Neural cell (in vitro differentiated cells): ENCODE measurements at regions not wholly inside any gene's neighbourhood (a gene's known extent, or its start where the extent isn't known, plus 50 kb on each side); places are given as distances from the start of the nearest gene placed in this dataset.

Experiments
- H2AFZ ChIP-seq: fragments of 200-600, 300-800 bp; sonication (generic), shearing (Covaris generic); 2 replicates; pipeline ENCODE4 v1.6.0; 2014; ENCODE audit warnings: low read depth, mild to moderate bottlenecking, antibody characterized with exemption, low read length, moderate library complexity
- H3F3A ChIP-seq: fragments of 200-600 bp; shearing (Covaris generic); 2 replicates; pipeline ENCODE4 v1.6.1; 2016; ENCODE audit warnings: mild to moderate bottlenecking, moderate library complexity, mixed read lengths, antibody characterized with exemption, low read length; ENCODE audit not compliant: insufficient read depth, poor library complexity, severe bottlenecking
- H3K27ac ChIP-seq: fragments of 200-600, 300-800 bp; sonication (generic), shearing (Covaris generic); 2 replicates; pipeline ENCODE4 v1.5.1; 2014; ENCODE audit warnings: mild to moderate bottlenecking, low read length, moderate library complexity
- H3K27me3 ChIP-seq: fragments of 300-800, 200-600 bp; sonication (generic), shearing (Covaris generic); 2 replicates; pipeline ENCODE4 v1.6.0; 2014; ENCODE audit warnings: mild to moderate bottlenecking, low read depth, low read length, moderate library complexity; ENCODE audit not compliant: insufficient read depth
- H3K36me3 ChIP-seq: fragments of 300-800, 200-600 bp; sonication (generic), shearing (Covaris generic); 2 replicates; pipeline ENCODE4 v1.5.1; 2014; ENCODE audit warnings: mild to moderate bottlenecking, antibody characterized with exemption, low read length, moderate library complexity; ENCODE audit not compliant: insufficient read depth
- H3K4me2 ChIP-seq: fragments of 300-800, 200-600 bp; sonication (generic), shearing (Covaris generic); 2 replicates; pipeline ENCODE4 v1.6.0; 2014; ENCODE audit warnings: mild to moderate bottlenecking, low read length
- H3K4me3 ChIP-seq: fragments of 300-800, 200-600 bp; sonication (generic), shearing (Covaris generic); 2 replicates; pipeline ENCODE4 v1.5.1; 2014; ENCODE audit warnings: mild to moderate bottlenecking, low read length, moderate library complexity
- H3K79me2 ChIP-seq: fragments of 200-600 bp; shearing (Covaris generic); replicated peaks from 2 replicates; pipeline ENCODE4 v1.6.0; 2014; ENCODE audit warnings: mild to moderate bottlenecking, low read length, moderate library complexity; ENCODE audit not compliant: insufficient read depth
- H3K9ac ChIP-seq: fragments of 300-800, 200-600 bp; sonication (generic), shearing (Covaris generic); 2 replicates; pipeline ENCODE4 v1.6.1; 2016; ENCODE audit warnings: mild to moderate bottlenecking, low read length, mixed read lengths
- H3K9me2 ChIP-seq: fragments of 200-600 bp; shearing (Covaris generic); 2 replicates; pipeline ENCODE4 v1.6.1; 2016; ENCODE audit warnings: mild to moderate bottlenecking, low read length, mixed read lengths; ENCODE audit not compliant: insufficient read depth
- H3K9me3 ChIP-seq: fragments of 200-600, 300-800 bp; sonication (generic), shearing (Covaris generic); 2 replicates; pipeline ENCODE4 v1.6.1; 2016; ENCODE audit warnings: mild to moderate bottlenecking, mixed run types, low read length, moderate library complexity, mixed read lengths
- H4K20me1 ChIP-seq: fragments of 200-600 bp; shearing (Covaris generic); 2 replicates; pipeline ENCODE4 v1.6.1; 2016; ENCODE audit warnings: mild to moderate bottlenecking, mixed run types; ENCODE audit not compliant: insufficient read depth
- EP300 ChIP-seq: fragments of 450-650 bp; conservative IDR thresholded peaks from 2 replicates; pipeline ENCODE4 v1.6.1; 2014; ENCODE audit warnings: antibody characterized with exemption, mild to moderate bottlenecking, moderate library complexity; ENCODE audit not compliant: poor library complexity, severe bottlenecking
- EZH2 ChIP-seq: fragments of 200-600, 300-800 bp; shearing (Covaris generic), sonication (generic); IDR thresholded peaks from 2 replicates; pipeline ENCODE4 v1.6.1; 2014; ENCODE audit warnings: antibody characterized with exemption, low read length, borderline replicate concordance, mild to moderate bottlenecking; ENCODE audit not compliant: insufficient read depth, poor library complexity, severe bottlenecking
- MXI1 ChIP-seq: fragments of 450-650 bp; conservative IDR thresholded peaks from 2 replicates; pipeline ENCODE4 v1.6.1; 2014; ENCODE audit warnings: antibody characterized with exemption, mild to moderate bottlenecking; ENCODE audit not compliant: poor library complexity, severe bottlenecking
- POLR2AphosphoS5 ChIP-seq: IDR thresholded peaks from 2 replicates; pipeline ENCODE4 v1.6.1; 2012
- RAD21 ChIP-seq: fragments of 450-650 bp; conservative IDR thresholded peaks from 2 replicates; pipeline ENCODE4 v1.6.1; 2014; ENCODE audit warnings: antibody characterized with exemption, mild to moderate bottlenecking, moderate library complexity
- SMC3 ChIP-seq: fragments of 450-650 bp; conservative IDR thresholded peaks from 2 replicates; pipeline ENCODE4 v1.6.1; 2014; ENCODE audit warnings: antibody characterized with exemption, mild to moderate bottlenecking, moderate library complexity; ENCODE audit not compliant: poor library complexity
- TAF1 ChIP-seq: IDR thresholded peaks from 2 replicates; pipeline ENCODE4 v1.6.1; 2012; ENCODE audit warnings: low read depth
- TF ChIP-seq, protein P1 (sequence below): IDR thresholded peaks from 2 replicates; pipeline ENCODE4 v1.6.1; 2012; ENCODE audit warnings: borderline replicate concordance
- TF ChIP-seq, protein P2 (sequence below): fragments of 450-650 bp; IDR thresholded peaks from 2 replicates; pipeline ENCODE4 v1.5.1; 2014; ENCODE audit warnings: antibody characterized with exemption, mild to moderate bottlenecking, moderate library complexity; ENCODE audit not compliant: poor library complexity, severe bottlenecking

DNA sequence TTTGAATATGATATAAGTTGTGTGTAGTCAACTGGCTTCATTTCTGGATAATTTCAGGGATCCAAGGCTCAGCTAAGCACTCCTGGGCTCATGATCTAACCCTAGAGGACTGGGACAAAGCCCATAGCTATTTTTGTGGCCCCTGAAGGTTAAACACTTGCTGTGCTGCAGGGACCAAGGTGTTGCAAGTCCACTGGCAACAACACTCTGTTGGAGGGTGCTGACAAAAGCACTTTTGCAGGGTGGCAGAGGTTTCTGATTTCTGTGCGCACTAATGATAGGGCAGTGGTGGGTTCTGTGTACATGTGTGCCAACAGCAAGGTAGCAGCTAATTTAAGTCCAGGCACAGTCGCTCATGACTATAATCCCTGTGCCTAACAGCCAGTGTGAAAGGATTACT lies 445.3 kb upstream of the SYNCRIP start:
- Histone ChIP-seq H3K9me2 (no peaks in the 10 kb centered on the region), H4K20me1 (no peaks in the 10 kb centered on the region), H3K27ac (no peak overlapping the region), H3K9ac (no peak overlapping the region), H3K79me2 (no peaks in the 10 kb centered on the region), H3K36me3 (no peaks in the 10 kb centered on the region), H3F3A (no peaks in the 10 kb centered on the region), H3K4me3 (no peak overlapping the region), H3K27me3 (no peaks in the 10 kb centered on the region), H3K9me3 (no peaks in the 10 kb centered on the region), H2AFZ (no peak overlapping the region), H3K4me2 (no peak overlapping the region)
- TF ChIP-seq, protein P1, sequence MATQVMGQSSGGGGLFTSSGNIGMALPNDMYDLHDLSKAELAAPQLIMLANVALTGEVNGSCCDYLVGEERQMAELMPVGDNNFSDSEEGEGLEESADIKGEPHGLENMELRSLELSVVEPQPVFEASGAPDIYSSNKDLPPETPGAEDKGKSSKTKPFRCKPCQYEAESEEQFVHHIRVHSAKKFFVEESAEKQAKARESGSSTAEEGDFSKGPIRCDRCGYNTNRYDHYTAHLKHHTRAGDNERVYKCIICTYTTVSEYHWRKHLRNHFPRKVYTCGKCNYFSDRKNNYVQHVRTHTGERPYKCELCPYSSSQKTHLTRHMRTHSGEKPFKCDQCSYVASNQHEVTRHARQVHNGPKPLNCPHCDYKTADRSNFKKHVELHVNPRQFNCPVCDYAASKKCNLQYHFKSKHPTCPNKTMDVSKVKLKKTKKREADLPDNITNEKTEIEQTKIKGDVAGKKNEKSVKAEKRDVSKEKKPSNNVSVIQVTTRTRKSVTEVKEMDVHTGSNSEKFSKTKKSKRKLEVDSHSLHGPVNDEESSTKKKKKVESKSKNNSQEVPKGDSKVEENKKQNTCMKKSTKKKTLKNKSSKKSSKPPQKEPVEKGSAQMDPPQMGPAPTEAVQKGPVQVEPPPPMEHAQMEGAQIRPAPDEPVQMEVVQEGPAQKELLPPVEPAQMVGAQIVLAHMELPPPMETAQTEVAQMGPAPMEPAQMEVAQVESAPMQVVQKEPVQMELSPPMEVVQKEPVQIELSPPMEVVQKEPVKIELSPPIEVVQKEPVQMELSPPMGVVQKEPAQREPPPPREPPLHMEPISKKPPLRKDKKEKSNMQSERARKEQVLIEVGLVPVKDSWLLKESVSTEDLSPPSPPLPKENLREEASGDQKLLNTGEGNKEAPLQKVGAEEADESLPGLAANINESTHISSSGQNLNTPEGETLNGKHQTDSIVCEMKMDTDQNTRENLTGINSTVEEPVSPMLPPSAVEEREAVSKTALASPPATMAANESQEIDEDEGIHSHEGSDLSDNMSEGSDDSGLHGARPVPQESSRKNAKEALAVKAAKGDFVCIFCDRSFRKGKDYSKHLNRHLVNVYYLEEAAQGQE: no peak
- TF ChIP-seq RAD21: no peak
- no peak for TF ChIP-seq EP300
- TF ChIP-seq, protein P2, sequence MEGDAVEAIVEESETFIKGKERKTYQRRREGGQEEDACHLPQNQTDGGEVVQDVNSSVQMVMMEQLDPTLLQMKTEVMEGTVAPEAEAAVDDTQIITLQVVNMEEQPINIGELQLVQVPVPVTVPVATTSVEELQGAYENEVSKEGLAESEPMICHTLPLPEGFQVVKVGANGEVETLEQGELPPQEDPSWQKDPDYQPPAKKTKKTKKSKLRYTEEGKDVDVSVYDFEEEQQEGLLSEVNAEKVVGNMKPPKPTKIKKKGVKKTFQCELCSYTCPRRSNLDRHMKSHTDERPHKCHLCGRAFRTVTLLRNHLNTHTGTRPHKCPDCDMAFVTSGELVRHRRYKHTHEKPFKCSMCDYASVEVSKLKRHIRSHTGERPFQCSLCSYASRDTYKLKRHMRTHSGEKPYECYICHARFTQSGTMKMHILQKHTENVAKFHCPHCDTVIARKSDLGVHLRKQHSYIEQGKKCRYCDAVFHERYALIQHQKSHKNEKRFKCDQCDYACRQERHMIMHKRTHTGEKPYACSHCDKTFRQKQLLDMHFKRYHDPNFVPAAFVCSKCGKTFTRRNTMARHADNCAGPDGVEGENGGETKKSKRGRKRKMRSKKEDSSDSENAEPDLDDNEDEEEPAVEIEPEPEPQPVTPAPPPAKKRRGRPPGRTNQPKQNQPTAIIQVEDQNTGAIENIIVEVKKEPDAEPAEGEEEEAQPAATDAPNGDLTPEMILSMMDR: no peak
- no peak for TF ChIP-seq EZH2
- TF ChIP-seq TAF1: no peak
- no peak for TF ChIP-seq POLR2AphosphoS5
- TF ChIP-seq SMC3: no peak
- TF ChIP-seq MXI1: no peak

DNA sequence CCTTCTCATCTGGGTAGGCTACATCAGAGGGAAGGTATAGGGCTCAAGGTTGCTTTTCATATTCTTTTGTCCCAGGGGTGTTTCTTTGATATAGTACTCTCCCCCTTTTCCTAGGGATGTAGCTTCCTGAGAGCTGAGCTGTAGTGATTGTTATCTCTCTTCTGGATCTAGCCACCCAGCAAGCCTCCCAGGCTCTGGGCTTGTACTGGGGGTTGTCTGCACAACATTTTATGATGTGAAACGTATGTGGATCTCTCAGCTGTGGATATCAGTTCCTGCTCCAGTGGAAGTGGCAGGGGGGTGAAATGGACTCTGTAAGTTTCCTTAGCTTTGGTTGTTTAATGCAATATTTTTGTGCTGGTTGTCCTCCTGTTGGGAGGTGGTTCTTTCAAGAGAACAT lies 437.3 kb upstream of the SYNCRIP start:
- Histone ChIP-seq H3K4me2 (no peak overlapping the region), H3K9ac (no peak overlapping the region), H2AFZ (no peak overlapping the region), H3K9me3 (no peaks in the 10 kb centered on the region), H3K79me2 (no peaks in the 10 kb centered on the region), H3K4me3 (no peak overlapping the region), H3K27ac (no peak overlapping the region), H3K9me2 (no peaks in the 10 kb centered on the region), H3K36me3 (no peaks in the 10 kb centered on the region), H4K20me1 (no peaks in the 10 kb centered on the region), H3K27me3 (no peaks in the 10 kb centered on the region), H3F3A (no peaks in the 10 kb centered on the region)
- no peak for TF ChIP-seq POLR2AphosphoS5
- TF ChIP-seq EZH2: no peak
- TF ChIP-seq TAF1: no peak
- TF ChIP-seq EP300: no peak

DNA sequence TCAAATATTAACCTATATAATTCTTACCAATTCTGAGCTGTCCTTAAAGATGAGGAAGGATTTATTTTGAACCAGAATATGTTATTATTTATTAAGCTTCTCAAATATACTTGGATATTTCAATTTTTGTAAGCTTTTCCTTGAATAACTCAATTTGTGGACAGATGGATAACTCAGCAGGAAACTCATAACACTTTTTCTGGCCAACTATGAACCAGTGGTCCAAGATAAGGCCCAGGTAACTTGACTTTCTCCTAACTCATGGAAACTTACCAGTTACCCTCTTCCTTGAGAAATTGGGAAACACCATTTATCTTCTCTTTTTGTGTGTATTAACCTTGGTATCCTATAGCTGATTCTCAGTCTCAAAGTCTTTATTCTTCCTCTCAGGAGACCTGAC lies 427.5 kb upstream of the SYNCRIP start:
- H2AFZ ChIP-seq: no peak overlapping the region
- no peaks in the 10 kb centered on the region for H3K9me3 ChIP-seq
- TF ChIP-seq TAF1: no peak
- TF ChIP-seq, protein P1: no peak
- TF ChIP-seq, protein P2: no peak
- no peak for TF ChIP-seq SMC3
- H3K9me2 ChIP-seq: no peaks in the 10 kb centered on the region
- H3K79me2 ChIP-seq: no peaks in the 10 kb centered on the region
- H3K9ac ChIP-seq: no peak overlapping the region
- no peak overlapping the region for H3K4me2 ChIP-seq
- no peaks in the 10 kb centered on the region for H4K20me1 ChIP-seq
- H3K27ac ChIP-seq: no peak overlapping the region
- no peaks in the 10 kb centered on the region for H3K36me3 ChIP-seq
- no peaks in the 10 kb centered on the region for H3K27me3 ChIP-seq
- no peak overlapping the region for H3K4me3 ChIP-seq
- H3F3A ChIP-seq: no peaks in the 10 kb centered on the region
